PC-9 (cell line): ENCODE measurements at regions not wholly inside any gene's neighbourhood (a gene's known extent, or its start where the extent isn't known, plus 50 kb on each side); places are given as distances from the start of the nearest gene placed in this dataset.

Source experiments
- BruUV-seq: library from RNA; stranded (reverse); fragments of 400-500 nt; replicated peaks from 2 replicates; lab custom pipeline; 2021; lab: Mats Ljungman, UMichigan
- CTCF ChIA-PET: fragments of 300-600 bp; sonication (Branson Sonifier 250); formaldehyde crosslinking; loops from one replicate; lab custom pipeline; 2022; ENCODE audit warnings: antibody characterized with exemption; lab: Charles Lee
- POLR2A ChIA-PET: fragments of 300-600 bp; sonication (Branson Sonifier 250); formaldehyde crosslinking; loops from one replicate; lab custom pipeline; 2022; ENCODE audit warnings: antibody characterized with exemption; ENCODE audit not compliant: unreplicated experiment; lab: Charles Lee
- DNase-seq, 2 experiments: peaks; one replicate each; pipeline versions ENCODE4 v3.0.0 to v3.0.0-alpha.2; 2015 to 2022; ENCODE audit warnings: mixed read lengths in 1 of 2
- H2AFZ ChIP-seq: fragments of 200-600 bp; sonication (generic); 2 replicates; pipeline ENCODE4 v1.8.1; 2017; ENCODE audit warnings: antibody characterized with exemption
- H3F3A ChIP-seq: fragments of 200-600 bp; sonication (generic); 2 replicates; pipeline ENCODE4 v1.8.1; 2017; ENCODE audit warnings: antibody characterized with exemption, mild to moderate bottlenecking, low read depth; ENCODE audit not compliant: insufficient read depth
- H3K27ac ChIP-seq: fragments of 200-600 bp; sonication (generic); 2 replicates; pipeline ENCODE4 v1.6.1; 2016; ENCODE audit warnings: mixed run types
- H3K27me3 ChIP-seq: fragments of 200-600 bp; sonication (generic); 2 replicates; pipeline ENCODE4 v1.6.1; 2016; ENCODE audit warnings: low read depth, mixed run types; ENCODE audit not compliant: insufficient read depth
- H3K36me3 ChIP-seq: fragments of 200-600 bp; sonication (generic); 2 replicates; pipeline ENCODE4 v1.6.1; 2016; ENCODE audit warnings: low read depth, mixed run types
- H3K4me1 ChIP-seq: fragments of 200-600 bp; sonication (generic); replicated peaks from 2 replicates; pipeline ENCODE4 v1.6.1; 2016; ENCODE audit warnings: mixed run types; ENCODE audit not compliant: insufficient read depth
- H3K4me2 ChIP-seq: fragments of 200-600 bp; sonication (generic); 2 replicates; pipeline ENCODE4 v1.6.1; 2017; ENCODE audit warnings: mixed run types
- H3K4me3 ChIP-seq: fragments of 200-600 bp; sonication (generic); 2 replicates; pipeline ENCODE4 v1.6.1; 2016; ENCODE audit warnings: mixed run types
- H3K79me2 ChIP-seq: fragments of 200-600 bp; sonication (generic); 2 replicates; pipeline ENCODE4 v1.6.1; 2017; ENCODE audit warnings: low read depth, mixed run types
- H3K9me2 ChIP-seq: fragments of 200-600 bp; sonication (generic); 2 replicates; pipeline ENCODE4 v1.8.1; 2017; ENCODE audit warnings: mild to moderate bottlenecking; ENCODE audit not compliant: insufficient read depth
- H3K9me3 ChIP-seq: fragments of 200-600 bp; sonication (generic); 2 replicates; pipeline ENCODE4 v1.8.1; 2016; ENCODE audit warnings: low read depth; ENCODE audit not compliant: insufficient read depth
- H4K20me1 ChIP-seq: fragments of 200-600 bp; sonication (generic); 2 replicates; pipeline ENCODE4 v1.8.1; 2017; ENCODE audit not compliant: insufficient read depth
- CTCF ChIP-seq: fragments of 200-600 bp; sonication (generic); conservative IDR thresholded peaks from 2 replicates; pipeline ENCODE4 v1.6.1; 2017; ENCODE audit warnings: mixed run types, antibody characterized with exemption, mild to moderate bottlenecking, moderate library complexity
- EZH2 ChIP-seq: fragments of 200-600 bp; sonication (generic); IDR thresholded peaks from 2 replicates; pipeline ENCODE4 v1.8.0; 2017; ENCODE audit warnings: antibody characterized with exemption, low read depth
- intact Hi-C: fragments of 100-400 bp; cut with micrococcal nuclease; formaldehyde crosslinking; loops from one replicate; pipeline ENCODE4 v1.10.0; 2022; ENCODE audit not compliant: unreplicated experiment

DNA sequence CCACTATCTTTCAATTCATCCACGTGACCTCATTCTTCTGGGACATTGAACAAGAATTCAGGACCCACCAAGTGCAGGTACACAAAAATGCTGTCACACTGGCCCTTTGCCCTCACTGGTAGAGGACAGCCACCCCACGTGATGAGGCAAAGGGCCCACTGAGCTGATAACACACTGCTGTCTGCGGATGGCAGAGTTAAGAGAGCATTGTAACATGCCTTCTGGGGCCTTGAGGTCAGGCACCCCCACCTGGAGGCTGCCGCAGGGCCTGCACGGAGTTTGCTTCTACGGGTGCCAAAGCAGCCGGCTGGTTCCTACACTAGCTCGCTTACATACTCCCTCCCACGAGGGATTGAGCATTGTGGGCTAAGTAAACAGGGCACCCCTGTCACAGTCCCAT, 101.0 kb downstream of the LRIG3 start:
- TF ChIP-seq EZH2 (no peak), CTCF (no peak)
- Histone ChIP-seq H3K27me3 (no peaks in the 10 kb centered on the region), H3K4me3 (no peak overlapping the region), H2AFZ (no peak overlapping the region), H4K20me1 (no peaks in the 10 kb centered on the region), H3K4me2 (no peak overlapping the region), H3K9me3 (no peaks in the 10 kb centered on the region), H3F3A (no peaks in the 10 kb centered on the region), H3K4me1 (no peaks in the 10 kb centered on the region), H3K9me2 (no peaks in the 10 kb centered on the region; the same call in 1 of the 2 replicates), H3K36me3 (no peaks in the 10 kb centered on the region), H3K79me2 (no peaks in the 10 kb centered on the region), H3K27ac (no peak overlapping the region)
- ChIA-PET CTCF (no interaction called here), POLR2A (no interaction called here)
- BruUV-seq: no TSS peak
- no peak for DNase-seq
- intact Hi-C loops: no loop called here

- no TSS peak for BruUV-seq
- H3K9me3 ChIP-seq: no peaks in the 10 kb centered on the region
- no peaks in the 10 kb centered on the region for H3K79me2 ChIP-seq
- no peaks in the 10 kb centered on the region for H3F3A ChIP-seq
- no peak for DNase-seq
- no peaks in the 10 kb centered on the region for H4K20me1 ChIP-seq
- H3K9me2 ChIP-seq: no peaks in the 10 kb centered on the region; the same call in 1 of the 2 replicates
- no peaks in the 10 kb centered on the region for H3K36me3 ChIP-seq
- H3K4me2 ChIP-seq: no peak overlapping the region
- POLR2A ChIA-PET: no interaction called here
- intact Hi-C loops: no loop called here
- H2AFZ ChIP-seq: no peak overlapping the region
- CTCF ChIA-PET: no interaction called here
- H3K27ac ChIP-seq: no peak overlapping the region
- no peaks in the 10 kb centered on the region for H3K27me3 ChIP-seq
- no peak overlapping the region for H3K4me3 ChIP-seq
- TF ChIP-seq EZH2: no peak
- TF ChIP-seq CTCF: no peak
- H3K4me1 ChIP-seq: no peaks in the 10 kb centered on the region
These were observed 100.3 kb downstream of the LRIG3 start for GRCh38 chr12:58819985-58820384.
